ENCODE measurements at regions not wholly inside any gene's neighbourhood (a gene's known extent, or its start where the extent isn't known, plus 50 kb on each side); places are given as distances from the start of the nearest gene placed in this dataset.
"Not testable (repeated sequence)": the region's sequence is repeated elsewhere in the genome, so short reads cannot be mapped to it uniquely, and the experiment has no call there.

GRCh38 chr11:134725716-134726639 is 313.9 kb upstream of the B3GAT1 start:
- DNase-seq (ENCODE audit: extremely low read depth, insufficient read length), result no peak
- Histone ChIP-seq H3K27me3 (replicated peaks; ENCODE audit: control insufficient read depth, insufficient read depth, low read length) (no peaks in the 10 kb centered on the region; the same call in 1 of the 2 replicates), H3K4me3 (replicated peaks; ENCODE audit: low read depth, low read length) (no peak overlapping the region), H3K36me3 (ENCODE audit: control insufficient read depth, insufficient read depth, low read length) (no peaks in the 10 kb centered on the region)
- TF ChIP-seq CTCF (IDR thresholded peaks at IDR 0.05; ENCODE audit: insufficient read depth, low read length, poor library complexity, severe bottlenecking), result no peak

GRCh38 chr11:134725211-134725610 is 313.2 kb upstream of the B3GAT1 start:
- Histone ChIP-seq H3K27me3 (replicated peaks; ENCODE audit: control insufficient read depth, insufficient read depth, low read length) (no peaks in the 10 kb centered on the region; the same call in 1 of the 2 replicates), H3K4me3 (replicated peaks; ENCODE audit: low read depth, low read length) (no peak overlapping the region), H3K36me3 (ENCODE audit: control insufficient read depth, insufficient read depth, low read length) (no peaks in the 10 kb centered on the region)
- no peak for DNase-seq (ENCODE audit: extremely low read depth, insufficient read length)
- no peak for TF ChIP-seq CTCF (IDR thresholded peaks at IDR 0.05; ENCODE audit: insufficient read depth, low read length, poor library complexity, severe bottlenecking)

DNA sequence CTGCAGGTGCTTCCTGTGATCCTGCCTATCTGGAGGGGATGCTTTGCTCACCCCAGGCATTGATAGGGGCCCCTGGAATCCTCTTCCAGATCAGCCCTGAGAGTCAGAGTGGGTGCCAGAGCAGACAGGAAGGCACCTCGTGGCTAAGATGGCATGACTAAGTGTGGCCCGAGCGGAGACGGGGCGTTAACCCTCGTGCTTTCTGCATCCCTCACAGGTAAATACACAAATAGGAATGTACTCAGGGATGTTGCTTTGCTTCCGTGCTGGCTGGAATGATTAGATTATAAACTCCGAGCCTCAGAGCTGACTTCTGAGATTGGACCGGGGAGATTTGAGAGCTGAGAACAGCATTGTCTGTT is 312.7 kb upstream of the B3GAT1 start:
- TF ChIP-seq CTCF (IDR thresholded peaks at IDR 0.05; ENCODE audit: insufficient read depth, low read length, poor library complexity, severe bottlenecking), result no peak
- Histone ChIP-seq H3K4me3 (replicated peaks; ENCODE audit: low read depth, low read length) (no peak overlapping the region), H3K36me3 (ENCODE audit: control insufficient read depth, insufficient read depth, low read length) (no peaks in the 10 kb centered on the region), H3K27me3 (replicated peaks; ENCODE audit: control insufficient read depth, insufficient read depth, low read length) (no peaks in the 10 kb centered on the region; the same call in 1 of the 2 replicates)
- DNase-seq (ENCODE audit: extremely low read depth, insufficient read length), result no peak

DNA sequence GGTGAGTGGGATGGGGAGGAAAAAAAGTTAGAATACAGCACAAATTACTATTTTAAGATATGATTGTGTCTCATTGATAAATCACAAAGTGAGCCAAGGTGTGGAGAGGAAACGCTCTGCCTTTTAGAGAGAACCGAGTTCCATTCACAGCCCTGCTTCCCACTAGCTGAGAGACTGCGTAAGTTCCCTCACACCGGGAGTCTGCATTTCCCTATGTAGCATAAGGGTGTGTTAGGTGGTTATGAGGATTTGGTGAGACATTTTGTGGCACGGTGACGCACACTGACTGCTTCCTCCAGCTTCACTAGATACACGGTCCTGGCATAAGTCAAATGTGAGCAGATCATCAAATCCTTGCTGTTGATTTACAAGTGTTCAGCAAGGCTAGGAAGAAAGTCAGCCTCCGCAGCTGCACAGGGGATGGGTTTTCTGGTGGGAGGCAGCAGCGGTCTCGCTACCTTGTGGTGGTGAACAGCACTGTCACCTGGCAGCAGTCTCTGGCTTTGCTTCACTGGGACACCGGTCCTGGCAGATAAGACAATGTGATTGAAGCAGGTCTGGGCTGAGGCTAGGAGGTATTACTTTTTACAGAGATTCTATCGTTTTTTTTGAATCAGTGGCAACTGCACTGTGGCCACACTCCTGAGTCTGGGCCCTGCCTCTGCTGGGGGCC is 312.2 kb upstream of the B3GAT1 start:
- TF ChIP-seq CTCF (IDR thresholded peaks at IDR 0.05; ENCODE audit: insufficient read depth, low read length, poor library complexity, severe bottlenecking), result no peak
- no peak overlapping the region for H3K4me3 ChIP-seq (replicated peaks; ENCODE audit: low read depth, low read length)
- H3K27me3 ChIP-seq (replicated peaks; ENCODE audit: control insufficient read depth, insufficient read depth, low read length), result no peaks in the 10 kb centered on the region; the same call in 1 of the 2 replicates
- no peak for DNase-seq (ENCODE audit: extremely low read depth, insufficient read length)
- H3K36me3 ChIP-seq (ENCODE audit: control insufficient read depth, insufficient read depth, low read length), result no peaks in the 10 kb centered on the region

GRCh38 chr11:134720691-134721070 is 308.6 kb upstream of the B3GAT1 start:
- not testable (repeated sequence) for H3K36me3 ChIP-seq (ENCODE audit: control insufficient read depth, insufficient read depth, low read length); H3K27me3 ChIP-seq (replicated peaks; ENCODE audit: control insufficient read depth, insufficient read depth, low read length); DNase-seq (ENCODE audit: extremely low read depth, insufficient read length); H3K4me3 ChIP-seq (replicated peaks; ENCODE audit: low read depth, low read length)

- H3K4me3 ChIP-seq (replicated peaks; ENCODE audit: low read depth, low read length); DNase-seq (ENCODE audit: extremely low read depth, insufficient read length); H3K36me3 ChIP-seq (ENCODE audit: control insufficient read depth, insufficient read depth, low read length); H3K27me3 ChIP-seq (replicated peaks; ENCODE audit: control insufficient read depth, insufficient read depth, low read length): not testable (repeated sequence)
Observed at GRCh38 chr11:134719940-134720690, 308.1 kb upstream of the B3GAT1 start.
